H1 (cell line): ENCODE measurements at regions not wholly inside any gene's neighbourhood (a gene's known extent, or its start where the extent isn't known, plus 50 kb on each side); places are given as distances from the start of the nearest gene placed in this dataset.

Experiments used
- ASH2L ChIP-seq: fragments of 200-600, 300-600 bp; sonication (generic); IDR thresholded peaks from one replicate; pipeline ENCODE4 v1.7.1; 2017; ENCODE audit warnings: low read length
- NANOG ChIP-seq: IDR thresholded peaks from 2 replicates; pipeline ENCODE4 v1.6.1; 2011; ENCODE audit warnings: low read length, low read depth, mild to moderate bottlenecking, inconsistent platforms; ENCODE audit not compliant: insufficient read depth, poor library complexity, severe bottlenecking
- RBBP5 ChIP-seq: IDR thresholded peaks from 2 replicates; pipeline ENCODE4 v1.7.1; 2012; ENCODE audit warnings: low read depth, mild to moderate bottlenecking, inconsistent platforms, low read length, moderate library complexity, borderline replicate concordance

- TF ChIP-seq NANOG (no peak), RBBP5 (no peak), ASH2L (no peak)
These were observed 228.3 kb upstream of the NPVF start (continued) for GRCh38 chr7:25456467-25457171.
